ENCODE measurements at regions not wholly inside any gene's neighbourhood (a gene's known extent, or its start where the extent isn't known, plus 50 kb on each side); places are given as distances from the start of the nearest gene placed in this dataset.

- Mint-ChIP-seq H3K27ac (ENCODE audit: unreplicated experiment) (no peak overlapping the region), H3K4me1 (peaks cover 16% of the 10 kb centered on the region), H3K4me3 (no peak overlapping the region), H3K36me3 (ENCODE audit: low read depth) (peaks cover 16% of the 10 kb centered on the region), H3K27me3 (ENCODE audit: low read depth) (peaks cover 29% of the 10 kb centered on the region), H3K9me3 (peaks cover 13% of the 10 kb centered on the region)
- DNase-seq (ENCODE audit: low read depth, low spot score) = no peak
- TF ChIP-seq CTCF (conservative IDR thresholded peaks at IDR 0.05) = no peak
Observed at GRCh38 chr15:31489281-31489680, 162.6 kb downstream of the KLF13 start.

- H3K4me1 Mint-ChIP-seq = peaks cover 16% of the 10 kb centered on the region
- peak; percentile 32 for DNase-seq (ENCODE audit: low read depth, low spot score)
- peaks cover 21% of the 10 kb centered on the region for H3K27me3 Mint-ChIP-seq (ENCODE audit: low read depth)
- H3K27ac Mint-ChIP-seq (ENCODE audit: unreplicated experiment) = no peak overlapping the region
- H3K4me3 Mint-ChIP-seq = no peak overlapping the region
- peaks cover 14% of the 10 kb centered on the region for H3K9me3 Mint-ChIP-seq
- peaks cover 11% of the 10 kb centered on the region for H3K36me3 Mint-ChIP-seq (ENCODE audit: low read depth)
- peak; percentile 89 for TF ChIP-seq CTCF (conservative IDR thresholded peaks at IDR 0.05)
Observed at GRCh38 chr15:31489801-31490646, 163.4 kb downstream of the KLF13 start.

GRCh38 chr15:31494786-31495185 is 168.2 kb downstream of the KLF13 start:
- Mint-ChIP-seq H3K4me3 (no peak overlapping the region), H3K4me1 (peaks cover 4% of the 10 kb centered on the region), H3K36me3 (ENCODE audit: low read depth) (peaks cover 11% of the 10 kb centered on the region), H3K9me3 (peaks cover 16% of the 10 kb centered on the region), H3K27ac (ENCODE audit: unreplicated experiment) (no peak overlapping the region), H3K27me3 (ENCODE audit: low read depth) (no peaks in the 10 kb centered on the region)
- no peak for DNase-seq (ENCODE audit: low read depth, low spot score)
- TF ChIP-seq CTCF (conservative IDR thresholded peaks at IDR 0.05) = no peak

GRCh38 chr15:31495281-31495680 is 168.6 kb downstream of the KLF13 start:
- Mint-ChIP-seq H3K27me3 (ENCODE audit: low read depth) (no peaks in the 10 kb centered on the region), H3K27ac (ENCODE audit: unreplicated experiment) (no peak overlapping the region), H3K4me3 (no peak overlapping the region), H3K4me1 (no peaks in the 10 kb centered on the region), H3K36me3 (ENCODE audit: low read depth) (peaks cover 8% of the 10 kb centered on the region), H3K9me3 (peaks cover 13% of the 10 kb centered on the region)
- no peak for DNase-seq (ENCODE audit: low read depth, low spot score)
- TF ChIP-seq CTCF (conservative IDR thresholded peaks at IDR 0.05) = no peak

GRCh38 chr15:31497838-31498237 is 171.2 kb downstream of the KLF13 start:
- no peak overlapping the region for H3K4me3 Mint-ChIP-seq
- TF ChIP-seq CTCF (conservative IDR thresholded peaks at IDR 0.05) = no peak
- peaks cover 2% of the 10 kb centered on the region for H3K36me3 Mint-ChIP-seq (ENCODE audit: low read depth)
- peaks cover 5% of the 10 kb centered on the region for H3K9me3 Mint-ChIP-seq
- no peak for DNase-seq (ENCODE audit: low read depth, low spot score)
- H3K27ac Mint-ChIP-seq (ENCODE audit: unreplicated experiment) = no peak overlapping the region
- peaks cover 6% of the 10 kb centered on the region for H3K4me1 Mint-ChIP-seq
- no peaks in the 10 kb centered on the region for H3K27me3 Mint-ChIP-seq (ENCODE audit: low read depth)

All from neural crest cell (in vitro differentiated cells).